IMR-90 (cell line): ENCODE measurements at regions not wholly inside any gene's neighbourhood (a gene's known extent, or its start where the extent isn't known, plus 50 kb on each side); places are given as distances from the start of the nearest gene placed in this dataset.
A peak's percentile ranks its signal among the peaks of the same experiment; 100 is the strongest.

ENCODE experiments used
- ATAC-seq: fragments of 200-7000 bp; cut with Tn5 transposase; 2 replicates; pipeline ENCODE4 v1.9.1; 2020; ENCODE audit warnings: low read depth, mild to moderate bottlenecking, moderate library complexity
- BruUV-seq: library from RNA; stranded (reverse); fragments of 400-500 nt; replicated peaks from 2 replicates; lab custom pipeline; 2021; lab: Mats Ljungman, UMichigan
- CTCF ChIA-PET: fragments of 300-600 bp; formaldehyde crosslinking; extraction: SDS; loops from one replicate; lab custom pipeline; 2021; ENCODE audit warnings: antibody characterized with exemption; lab: Yijun Ruan, JAX
- POLR2A ChIA-PET: fragments of 300-600 bp; sonication (Branson Sonifier 250); formaldehyde crosslinking; loops from one replicate; lab custom pipeline; 2022; ENCODE audit warnings: antibody characterized with exemption; ENCODE audit not compliant: unreplicated experiment; lab: Charles Lee
- DNase-seq: peaks from one replicate; pipeline ENCODE4 v3.0.0; 2013
- H2AFZ ChIP-seq: replicated peaks from 2 replicates; pipeline ENCODE3; 2013; ENCODE audit warnings: low read length, mild to moderate bottlenecking; ENCODE audit not compliant: poor library complexity
- H2AK5ac ChIP-seq: 2 replicates; pipeline ENCODE4 v1.6.1; 2013; ENCODE audit warnings: low read depth, low read length, inconsistent platforms
- H2AK9ac ChIP-seq: replicated peaks from 2 replicates; pipeline ENCODE3; 2013; ENCODE audit warnings: mild to moderate bottlenecking, low read depth, low read length, moderate library complexity; ENCODE audit not compliant: poor library complexity
- H2BK120ac ChIP-seq: 2 replicates; pipeline ENCODE4 v1.6.1; 2013; ENCODE audit warnings: low read depth, low read length, inconsistent platforms
- H2BK15ac ChIP-seq: 3 replicates; pipeline ENCODE4 v1.6.1; 2013; ENCODE audit warnings: low read depth, low read length, inconsistent platforms
- H2BK20ac ChIP-seq: 2 replicates; pipeline ENCODE4 v1.6.1; 2013; ENCODE audit warnings: low read depth, mild to moderate bottlenecking, inconsistent platforms, low read length, moderate library complexity
- H2BK5ac ChIP-seq: 2 replicates; pipeline ENCODE4 v1.6.1; 2013; ENCODE audit warnings: mild to moderate bottlenecking, low read depth, low read length, inconsistent platforms; ENCODE audit not compliant: poor library complexity, severe bottlenecking
- H3K14ac ChIP-seq: replicated peaks from 2 replicates; pipeline ENCODE4 v1.6.1; 2013; ENCODE audit warnings: low read depth, low read length, inconsistent platforms
- H3K18ac ChIP-seq: 2 replicates; pipeline ENCODE4 v1.6.1; 2013; ENCODE audit warnings: low read depth, low read length, control low read depth
- H3K23ac ChIP-seq: 2 replicates; pipeline ENCODE4 v1.6.1; 2013; ENCODE audit warnings: low read depth, low read length, inconsistent platforms
- H3K27ac ChIP-seq: 2 replicates; pipeline ENCODE4 v1.5.1; 2013; ENCODE audit warnings: mild to moderate bottlenecking, control low read depth, low read length; ENCODE audit not compliant: insufficient read depth
- H3K27me3 ChIP-seq: 2 replicates; pipeline ENCODE4 v1.6.1; 2013; ENCODE audit warnings: low read length; ENCODE audit not compliant: control insufficient read depth, insufficient read depth
- H3K36me3 ChIP-seq: 2 replicates; pipeline ENCODE4 v1.6.1; 2013; ENCODE audit warnings: low read length, mixed read lengths; ENCODE audit not compliant: control insufficient read depth, insufficient read depth
- H3K4ac ChIP-seq: 2 replicates; pipeline ENCODE4 v1.6.1; 2013; ENCODE audit warnings: low read depth, low read length, inconsistent platforms
- H3K4me1 ChIP-seq: 2 replicates; pipeline ENCODE4 v1.6.1; 2013; ENCODE audit warnings: low read length, mixed read lengths; ENCODE audit not compliant: control insufficient read depth, insufficient read depth
- H3K4me2 ChIP-seq: 2 replicates; pipeline ENCODE4 v1.6.1; 2013; ENCODE audit warnings: low read depth, mild to moderate bottlenecking, control low read depth, low read length, moderate library complexity
- H3K4me3 ChIP-seq: 2 replicates; pipeline ENCODE4 v1.5.1; 2013; ENCODE audit warnings: low read depth, mild to moderate bottlenecking, control low read depth, low read length, moderate library complexity; ENCODE audit not compliant: insufficient read depth
- H3K56ac ChIP-seq: 2 replicates; pipeline ENCODE4 v1.6.1; 2013; ENCODE audit warnings: low read length, inconsistent platforms; ENCODE audit not compliant: insufficient read depth; ENCODE audit errors: extremely low read depth
- H3K79me1 ChIP-seq, 2 experiments: 2 replicates each; pipeline ENCODE4 v1.6.1; 2013; ENCODE audit warnings: low read length in 2 of 2, inconsistent platforms in 1 of 2, low read depth in 1 of 2
- H3K9ac ChIP-seq: 2 replicates; pipeline ENCODE4 v1.6.1; 2013; ENCODE audit warnings: low read depth, low read length, control low read depth
- H3K9me1 ChIP-seq: 2 replicates; pipeline ENCODE4 v1.6.1; 2013; ENCODE audit warnings: low read length, inconsistent platforms; ENCODE audit not compliant: insufficient read depth
- H3K9me3 ChIP-seq: 2 replicates; pipeline ENCODE4 v1.6.1; 2013; ENCODE audit warnings: low read length; ENCODE audit not compliant: control insufficient read depth, insufficient read depth
- H4K20me1 ChIP-seq: 2 replicates; pipeline ENCODE4 v1.6.1; 2013; ENCODE audit warnings: low read length, inconsistent platforms; ENCODE audit not compliant: insufficient read depth
- H4K5ac ChIP-seq: 2 replicates; pipeline ENCODE4 v1.6.1; 2013; ENCODE audit warnings: mild to moderate bottlenecking, low read depth, low read length, control low read depth
- H4K8ac ChIP-seq, 2 experiments: 2 replicates each; pipeline ENCODE4 v1.6.1; 2013; ENCODE audit warnings: low read depth in 2 of 2, low read length in 2 of 2, control low read depth in 1 of 2, inconsistent platforms in 1 of 2
- H4K91ac ChIP-seq: 2 replicates; pipeline ENCODE4 v1.6.1; 2013; ENCODE audit warnings: low read depth, low read length, inconsistent platforms; ENCODE audit not compliant: insufficient read depth
- CEBPB ChIP-seq: IDR thresholded peaks from 2 replicates; pipeline ENCODE4 v1.6.1; 2012; ENCODE audit warnings: low read depth, low read length, improper control_type of control experiment
- ELK1 ChIP-seq: fragments of 150-350 bp; IDR thresholded peaks from 2 replicates; pipeline ENCODE4 v1.6.1; 2016; ENCODE audit warnings: low read depth, mild to moderate bottlenecking, low read length, moderate library complexity, borderline replicate concordance
- FOS ChIP-seq: fragments of 150-350 bp; IDR thresholded peaks from 2 replicates; pipeline ENCODE4 v1.6.1; 2016; ENCODE audit warnings: low read depth, low read length
- RFX5 ChIP-seq: IDR thresholded peaks from 2 replicates; pipeline ENCODE4 v1.8.0; 2012; ENCODE audit warnings: low read depth, mild to moderate bottlenecking, low read length, moderate library complexity
- SMC3 ChIP-seq: fragments of 150-350 bp; IDR thresholded peaks from 2 replicates; pipeline ENCODE4 v1.6.1; 2016; ENCODE audit warnings: low read depth, mild to moderate bottlenecking, antibody characterized with exemption, low read length, moderate library complexity
- WGBS, 2 experiments: methylation state at CpG; one replicate each; pipeline versions ENCODE4 v1.1.5 to v1.1.7; 2013; ENCODE audit warnings: missing lambda C conversion rate in 2 of 2; ENCODE audit not compliant: insufficient read length in 1 of 2; ENCODE audit errors: extremely low coverage in 2 of 2; 5-methylcytosine and 5-hydroxymethylcytosine counted together
- dilution Hi-C: fragments of 300-500 bp; cut with HindIII; formaldehyde crosslinking; loops from one replicate; pipeline ENCODE4 v1.14.3; 2018; ENCODE audit warnings: low sequenced_read_pairs; ENCODE audit not compliant: unreplicated experiment
- in situ Hi-C: fragments of 300-500 bp; cut with MboI; formaldehyde crosslinking; loops from 3 replicates; pipeline ENCODE4 v1.14.3; 2019; ENCODE audit warnings: low sequenced_read_pairs, inconsistent platforms, mixed read lengths
- intact Hi-C: fragments of 100-400 bp; cut with micrococcal nuclease; formaldehyde crosslinking; loops from 2 replicates; pipeline ENCODE4 v1.10.0; 2022

GRCh38 chr21:41648591-41649031 lies 118.2 kb downstream of the RIPK4 start:
- no peak overlapping the region for H2AK9ac ChIP-seq
- H4K8ac ChIP-seq = no peak overlapping the region
- no peak overlapping the region for H3K23ac ChIP-seq
- dilution Hi-C loops (no loop called here), in situ Hi-C loops (no loop called here), intact Hi-C loops (no loop called here)
- ChIA-PET POLR2A (interaction anchor here (0.6 kb wide), 1 partner anchor 83 kb away, joined by 4 read pairs; no protein-coding TSS in a partner anchor), CTCF (no interaction called here)
- no peaks in the 10 kb centered on the region for H3K79me1 ChIP-seq
- H3K27me3 ChIP-seq = no peaks in the 10 kb centered on the region
- H2BK5ac ChIP-seq = no peak overlapping the region
- no peak overlapping the region for H3K4me3 ChIP-seq
- H2AFZ ChIP-seq = peak overlapping the region; percentile 64
- DNase-seq (peak; percentile 78), ATAC-seq (peak; percentile 29; the same call in 1 of the 2 replicates)
- no peak overlapping the region for H3K14ac ChIP-seq
- H2AK5ac ChIP-seq = peak overlapping the region; percentile 70
- no peak overlapping the region for H4K5ac ChIP-seq
- H3K9ac ChIP-seq = no peak overlapping the region
- no peak overlapping the region for H3K4me2 ChIP-seq
- H3K56ac ChIP-seq = no peak overlapping the region
- no peaks in the 10 kb centered on the region for H3K36me3 ChIP-seq
- no TSS peak for BruUV-seq
- WGBS, 2 experiments = 78% methylated on average over 6 of the region's 9 CpGs; no CpG with 5 or more reads in 1 of the 2 experiments
- peak overlapping the region; percentile 40; the same call in 1 of the 2 replicates for H2BK20ac ChIP-seq
- H3K9me3 ChIP-seq = no peaks in the 10 kb centered on the region
- no peak overlapping the region for H4K91ac ChIP-seq
- H3K4ac ChIP-seq = peak overlapping the region; percentile 20; the same call in 1 of the 2 replicates
- H2BK120ac ChIP-seq = no peak overlapping the region
- H2BK15ac ChIP-seq = no peak overlapping the region
- TF ChIP-seq ELK1 (no peak), CEBPB (no peak), FOS (peak; percentile 58; the same call in 1 of the 2 replicates), RFX5 (no peak), SMC3 (no peak)
- peaks cover 3% of the 10 kb centered on the region; the same call in 1 of the 2 replicates for H3K4me1 ChIP-seq
- H3K9me1 ChIP-seq = peaks cover 5% of the 10 kb centered on the region
- no peak overlapping the region for H3K27ac ChIP-seq
- no peaks in the 10 kb centered on the region for H4K20me1 ChIP-seq
- H3K18ac ChIP-seq = no peak overlapping the region
